ENCODE measurements at regions not wholly inside any gene's neighbourhood (a gene's known extent, or its start where the extent isn't known, plus 50 kb on each side); places are given as distances from the start of the nearest gene placed in this dataset.

GRCh38 chr1:5711079-5711478 is 281.1 kb downstream of the NPHP4 start:
- DNase-seq = no peak

GRCh38 chr1:5709976-5710375 is 282.2 kb downstream of the NPHP4 start:
- DNase-seq = no peak

GRCh38 chr1:5709461-5709975 is 282.7 kb downstream of the NPHP4 start:
- DNase-seq = no peak

GRCh38 chr1:5708346-5709245 is 283.6 kb downstream of the NPHP4 start:
- DNase-seq = no peak

GRCh38 chr1:5707566-5708345 is 284.5 kb downstream of the NPHP4 start:
- no peak for DNase-seq

GRCh38 chr1:5706239-5706638 is 286.0 kb downstream of the NPHP4 start:
- DNase-seq = no peak

- DNase-seq = no peak
Measured at GRCh38 chr1:5705751-5706150, 286.5 kb downstream of the NPHP4 start.

- DNase-seq = no peak
Measured at GRCh38 chr1:5704561-5705514, 287.4 kb downstream of the NPHP4 start.

GRCh38 chr1:5701642-5702041 is 290.6 kb downstream of the NPHP4 start:
- no peak for DNase-seq

- DNase-seq = no peak
Measured at GRCh38 chr1:5693568-5693967, 298.7 kb downstream of the NPHP4 start.

GRCh38 chr1:5692664-5693063 is 299.6 kb downstream of the NPHP4 start:
- DNase-seq = no peak

- DNase-seq = no peak
Measured at GRCh38 chr1:5691795-5692509, 300.3 kb downstream of the NPHP4 start.

- DNase-seq = no peak
Measured at GRCh38 chr1:5690898-5691297, 301.3 kb downstream of the NPHP4 start.

GRCh38 chr1:5690291-5690690 is 301.9 kb downstream of the NPHP4 start:
- no peak for DNase-seq

- DNase-seq = no peak
Measured at GRCh38 chr1:5688081-5689077, 303.8 kb downstream of the NPHP4 start.

- no peak for DNase-seq
Measured at GRCh38 chr1:5686925-5687706, 305.1 kb downstream of the NPHP4 start.

- DNase-seq = no peak
Measured at GRCh38 chr1:5686195-5686594, 306.0 kb downstream of the NPHP4 start.

- no peak for DNase-seq
Measured at GRCh38 chr1:5685446-5686040, 306.7 kb downstream of the NPHP4 start.

- DNase-seq = no peak
Measured at GRCh38 chr1:5684791-5685190, 307.4 kb downstream of the NPHP4 start.

Measured in stimulated activated CD4-positive, alpha-beta T cell treated with anti-CD3 and anti-CD28 coated beads, Interleukin-4, amount 100 ng/mL, for 24 hours (primary cell).